Putamen (tissue), 1 donor: ENCODE measurements at regions not wholly inside any gene's neighbourhood (a gene's known extent, or its start where the extent isn't known, plus 50 kb on each side); places are given as distances from the start of the nearest gene placed in this dataset.
"Not testable (repeated sequence)": the region's sequence is repeated elsewhere in the genome, so short reads cannot be mapped to it uniquely, and the experiment has no call there.

Experiments used
- DNase-seq: peaks from one replicate; pipeline ENCODE4 v3.0.0-alpha.2; 2016; ENCODE audit warnings: low spot score

GRCh38 chr10:8344756-8345155 lies 290.3 kb downstream of the GATA3 start:
- DNase-seq: no peak

GRCh38 chr10:8346861-8347260 lies 292.4 kb downstream of the GATA3 start:
- no peak for DNase-seq

GRCh38 chr10:8347614-8348013 lies 293.1 kb downstream of the GATA3 start:
- not testable (repeated sequence) for DNase-seq

- DNase-seq: no peak
Measured at GRCh38 chr10:8349610-8350249, 295.2 kb downstream of the GATA3 start.

- no peak for DNase-seq
Measured at GRCh38 chr10:8350250-8350967, 295.9 kb downstream of the GATA3 start.

GRCh38 chr10:8352171-8353075 lies 297.9 kb downstream of the GATA3 start:
- DNase-seq: no peak

GRCh38 chr10:8356283-8356682 lies 301.8 kb downstream of the GATA3 start:
- no peak for DNase-seq

- DNase-seq: no peak
Measured at GRCh38 chr10:8359467-8359866, 305.0 kb downstream of the GATA3 start.

GRCh38 chr10:8360365-8360764 lies 305.9 kb downstream of the GATA3 start:
- no peak for DNase-seq

GRCh38 chr10:8360814-8361509 lies 306.5 kb downstream of the GATA3 start:
- DNase-seq: no peak

GRCh38 chr10:8361510-8361844 lies 307.0 kb downstream of the GATA3 start:
- no peak for DNase-seq

GRCh38 chr10:8365935-8366911 lies 311.7 kb downstream of the GATA3 start:
- DNase-seq: no peak

- DNase-seq: not testable (repeated sequence)
Measured at GRCh38 chr10:8367672-8368411, 313.4 kb downstream of the GATA3 start.

- no peak for DNase-seq
Measured at GRCh38 chr10:8369666-8370065, 315.2 kb downstream of the GATA3 start.

GRCh38 chr10:8374334-8374733 lies 319.8 kb downstream of the GATA3 start:
- no peak for DNase-seq

GRCh38 chr10:8375137-8375536 lies 320.6 kb downstream of the GATA3 start:
- no peak for DNase-seq

- DNase-seq: no peak
Measured at GRCh38 chr10:8378198-8378983, 323.9 kb downstream of the GATA3 start.

GRCh38 chr10:8379906-8380832 lies 325.7 kb downstream of the GATA3 start:
- DNase-seq: no peak
